ENCODE measurements at regions not wholly inside any gene's neighbourhood (a gene's known extent, or its start where the extent isn't known, plus 50 kb on each side); places are given as distances from the start of the nearest gene placed in this dataset.
"Not testable (repeated sequence)": the region's sequence is repeated elsewhere in the genome, so short reads cannot be mapped to it uniquely, and the experiment has no call there.

DNA sequence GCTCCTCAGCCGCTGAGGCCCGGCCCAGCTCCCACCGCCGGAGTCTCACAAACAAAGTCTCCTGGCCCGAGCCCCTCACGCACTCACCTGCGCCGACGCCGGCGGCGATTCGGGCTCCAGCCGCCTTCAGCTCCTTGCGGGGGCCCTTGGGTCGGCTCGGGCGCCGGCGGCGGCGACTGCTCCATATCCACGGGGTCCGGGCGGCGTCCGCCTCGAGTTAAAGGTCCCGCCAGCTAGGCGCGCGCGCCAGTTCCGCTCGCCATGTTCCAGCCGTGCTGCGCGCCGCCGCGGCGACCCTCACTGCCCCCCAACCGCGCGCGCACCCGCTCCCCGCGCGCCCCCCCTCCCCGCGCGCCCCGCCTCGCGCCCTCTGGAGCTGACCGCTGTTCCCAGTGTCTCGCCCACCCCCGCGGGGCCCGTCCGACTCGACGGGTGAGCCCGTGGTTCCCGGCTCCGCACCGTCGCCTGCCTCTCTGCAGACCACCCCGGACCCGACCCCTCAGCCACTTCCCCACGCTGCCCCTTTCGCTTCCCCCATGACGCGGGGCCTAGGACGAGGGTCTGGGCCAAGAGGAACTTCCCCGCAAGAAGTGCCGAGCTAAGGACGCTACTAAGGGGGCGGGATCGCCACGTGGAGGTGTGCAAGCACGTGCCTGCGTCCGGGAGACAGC lies 396.1 kb downstream of the ZNF33B start:
- DNase-seq (ENCODE audit: low read depth) = no peak
- H3K4me3 ChIP-seq (ENCODE audit: low read length) = no peak overlapping the region
- TF ChIP-seq, protein P1, sequence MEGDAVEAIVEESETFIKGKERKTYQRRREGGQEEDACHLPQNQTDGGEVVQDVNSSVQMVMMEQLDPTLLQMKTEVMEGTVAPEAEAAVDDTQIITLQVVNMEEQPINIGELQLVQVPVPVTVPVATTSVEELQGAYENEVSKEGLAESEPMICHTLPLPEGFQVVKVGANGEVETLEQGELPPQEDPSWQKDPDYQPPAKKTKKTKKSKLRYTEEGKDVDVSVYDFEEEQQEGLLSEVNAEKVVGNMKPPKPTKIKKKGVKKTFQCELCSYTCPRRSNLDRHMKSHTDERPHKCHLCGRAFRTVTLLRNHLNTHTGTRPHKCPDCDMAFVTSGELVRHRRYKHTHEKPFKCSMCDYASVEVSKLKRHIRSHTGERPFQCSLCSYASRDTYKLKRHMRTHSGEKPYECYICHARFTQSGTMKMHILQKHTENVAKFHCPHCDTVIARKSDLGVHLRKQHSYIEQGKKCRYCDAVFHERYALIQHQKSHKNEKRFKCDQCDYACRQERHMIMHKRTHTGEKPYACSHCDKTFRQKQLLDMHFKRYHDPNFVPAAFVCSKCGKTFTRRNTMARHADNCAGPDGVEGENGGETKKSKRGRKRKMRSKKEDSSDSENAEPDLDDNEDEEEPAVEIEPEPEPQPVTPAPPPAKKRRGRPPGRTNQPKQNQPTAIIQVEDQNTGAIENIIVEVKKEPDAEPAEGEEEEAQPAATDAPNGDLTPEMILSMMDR (IDR thresholded peaks at IDR 0.05; ENCODE audit: insufficient read depth, low read depth, low read length, missing control alignments) = no peak

DNA sequence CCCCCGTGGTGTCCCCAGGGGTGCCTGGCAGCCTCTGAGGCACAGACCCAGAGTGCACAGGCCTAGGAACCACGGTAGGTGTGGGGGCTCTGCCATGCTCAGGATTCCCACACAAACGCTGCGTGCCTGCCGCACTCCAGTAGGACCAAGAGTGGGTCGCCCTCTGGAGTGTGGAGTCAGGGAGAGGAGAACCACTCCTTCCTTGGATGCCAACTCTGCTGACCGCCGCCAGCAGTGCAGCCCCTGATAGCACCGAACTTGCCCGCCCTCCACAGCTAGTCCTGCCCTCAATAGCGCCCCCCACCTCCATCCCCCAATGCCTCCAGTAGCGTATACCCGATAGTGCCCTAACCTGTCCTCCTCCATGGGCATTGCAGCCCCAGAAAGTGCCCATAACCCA lies 402.0 kb downstream of the ZNF33B start:
- DNase-seq (ENCODE audit: low read depth); H3K4me3 ChIP-seq (ENCODE audit: low read length): not testable (repeated sequence)

DNA sequence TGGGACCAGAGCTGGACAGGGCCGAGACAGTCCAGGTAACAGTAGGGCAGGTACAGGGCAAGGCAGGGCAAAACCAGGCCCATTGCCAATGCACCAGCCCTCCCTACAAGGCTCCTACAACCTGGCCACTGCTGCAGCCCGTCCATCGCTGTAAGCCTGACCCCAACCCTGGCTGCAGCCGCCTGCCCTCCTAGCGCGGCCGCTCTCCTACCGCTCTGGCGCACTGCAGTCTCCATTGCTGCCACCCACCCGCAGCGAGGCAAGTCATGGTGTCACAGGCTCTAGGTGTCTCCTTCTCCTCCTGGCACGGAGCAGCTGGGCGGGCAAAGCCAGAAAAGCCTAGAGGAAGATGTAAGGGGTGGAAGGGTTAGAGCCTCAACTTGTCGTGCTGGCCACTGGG lies 402.6 kb downstream of the ZNF33B start:
- not testable (repeated sequence) for H3K4me3 ChIP-seq (ENCODE audit: low read length); DNase-seq (ENCODE audit: low read depth)

DNA sequence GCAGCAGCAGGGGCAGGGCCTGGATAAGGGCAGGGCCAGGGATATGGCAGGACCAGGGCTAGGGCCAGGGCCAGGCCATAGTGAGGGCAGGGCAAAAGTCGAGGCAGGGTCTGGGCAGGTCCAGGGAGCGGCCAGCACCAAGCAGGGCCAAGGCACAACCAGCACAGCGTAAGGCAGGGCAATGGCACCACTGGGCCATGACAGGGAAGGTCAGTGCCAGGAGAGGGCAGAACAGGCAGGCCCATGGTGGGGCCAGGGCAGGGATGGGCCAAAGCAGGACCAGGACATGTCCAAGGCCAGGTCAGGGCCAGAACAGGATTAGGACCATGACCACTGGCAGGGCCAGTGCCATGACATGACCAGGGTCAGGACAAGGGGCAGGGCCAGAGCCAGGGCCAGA lies 403.1 kb downstream of the ZNF33B start:
- not testable (repeated sequence) for H3K4me3 ChIP-seq (ENCODE audit: low read length)

DNA sequence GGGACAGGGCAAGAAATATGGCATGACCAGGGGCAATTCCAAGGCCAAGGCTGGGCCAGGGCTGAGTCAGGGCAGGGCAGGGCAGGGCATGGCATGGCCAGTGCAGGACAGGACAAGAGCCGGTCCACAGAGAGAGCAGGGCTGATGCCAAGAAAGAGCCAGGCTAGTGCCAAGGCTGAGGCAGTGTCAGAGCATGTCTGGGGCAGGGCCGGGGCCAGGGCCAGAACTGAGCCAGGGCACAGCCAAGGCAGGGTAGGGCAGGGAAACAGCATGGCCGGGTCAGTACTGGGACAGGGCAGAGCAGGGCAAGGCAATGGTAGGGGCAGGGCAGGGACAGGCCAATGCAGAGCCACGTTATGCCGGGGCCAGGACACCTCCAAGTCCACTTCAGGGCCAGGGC lies 403.9 kb downstream of the ZNF33B start:
- not testable (repeated sequence) for H3K4me3 ChIP-seq (ENCODE audit: low read length); DNase-seq (ENCODE audit: low read depth)

More for the DNA sequence above, 403.1 kb downstream of the ZNF33B start:
- DNase-seq (ENCODE audit: low read depth) = not testable (repeated sequence)

DNA sequence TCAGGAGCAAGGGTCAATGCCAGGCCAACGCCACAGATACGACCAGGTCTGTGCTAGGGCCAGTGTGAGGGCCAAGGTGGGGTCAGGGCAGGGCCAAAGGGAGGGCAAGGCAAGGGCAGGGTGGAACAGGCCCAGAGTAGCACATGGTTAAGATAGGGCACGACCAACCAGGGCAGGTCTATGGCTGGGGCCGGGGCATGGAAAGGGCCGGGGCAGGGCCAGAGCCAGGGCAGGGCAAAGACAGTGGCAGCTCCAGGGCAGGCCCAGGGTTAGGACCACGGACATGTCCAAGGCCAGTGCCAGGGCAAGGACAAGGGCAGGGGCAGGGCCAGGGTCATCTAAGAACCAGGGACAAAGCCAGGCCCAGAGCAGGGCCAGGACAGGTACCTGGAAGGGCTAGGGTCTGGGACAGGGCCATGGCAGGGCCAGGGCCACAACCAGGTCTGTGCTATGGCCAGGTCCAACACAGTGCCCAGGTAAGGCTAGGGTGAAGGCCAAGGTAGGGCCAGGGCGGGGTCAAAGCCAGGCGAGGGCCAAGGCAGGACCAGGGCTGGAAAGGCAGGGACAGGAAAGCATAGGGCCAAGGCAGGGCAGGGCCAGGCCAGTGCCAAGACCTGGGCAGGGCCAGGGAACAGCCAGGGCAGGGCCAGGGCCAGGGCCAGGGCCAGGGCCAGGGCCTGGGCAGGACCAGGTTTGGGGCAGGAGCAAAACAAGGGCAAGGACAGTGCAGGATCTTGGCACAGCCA lies 404.7 kb downstream of the ZNF33B start:
- H3K4me3 ChIP-seq (ENCODE audit: low read length); DNase-seq (ENCODE audit: low read depth): not testable (repeated sequence)

DNA sequence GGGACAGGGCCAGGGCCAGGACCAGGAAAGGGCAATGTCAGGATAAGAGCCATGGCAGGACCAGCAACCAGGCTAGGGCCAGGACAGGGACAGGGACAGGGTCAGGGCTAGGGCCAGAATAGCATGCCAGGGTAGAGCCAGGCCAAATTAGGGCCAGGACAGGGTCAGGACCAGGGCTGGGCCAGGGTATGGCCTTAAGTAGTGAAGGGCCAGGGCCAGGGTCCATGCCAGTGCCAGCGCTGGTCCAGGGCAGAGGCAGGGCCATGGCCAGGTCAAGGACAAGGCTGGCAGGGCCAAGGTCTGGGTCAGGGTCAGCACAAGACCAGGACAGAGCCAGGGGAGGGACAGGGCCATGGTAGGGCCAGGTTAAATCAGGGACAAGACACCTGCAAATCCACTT lies 405.4 kb downstream of the ZNF33B start:
- not testable (repeated sequence) for H3K4me3 ChIP-seq (ENCODE audit: low read length); DNase-seq (ENCODE audit: low read depth)

DNA sequence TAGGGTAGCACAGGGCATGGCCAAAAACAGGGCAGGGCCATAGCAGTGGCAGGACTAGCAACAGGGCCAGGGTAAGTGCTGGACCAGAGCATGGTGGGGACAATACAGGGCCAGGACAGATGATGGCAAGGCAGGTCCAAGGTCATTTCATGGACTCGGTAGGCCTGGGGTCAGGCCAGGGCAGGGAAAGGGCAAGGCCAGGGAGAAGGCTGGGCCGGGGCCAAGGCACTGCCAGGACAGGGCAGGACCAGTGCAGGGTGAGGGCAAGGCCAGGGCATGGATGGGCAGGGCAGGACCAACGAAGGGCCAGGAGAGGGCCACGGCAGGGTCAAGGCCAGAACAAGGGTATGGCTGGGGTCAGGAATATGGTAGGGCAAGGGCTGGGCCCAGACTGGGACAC lies 407.6 kb downstream of the ZNF33B start:
- not testable (repeated sequence) for H3K4me3 ChIP-seq (ENCODE audit: low read length); DNase-seq (ENCODE audit: low read depth)

DNA sequence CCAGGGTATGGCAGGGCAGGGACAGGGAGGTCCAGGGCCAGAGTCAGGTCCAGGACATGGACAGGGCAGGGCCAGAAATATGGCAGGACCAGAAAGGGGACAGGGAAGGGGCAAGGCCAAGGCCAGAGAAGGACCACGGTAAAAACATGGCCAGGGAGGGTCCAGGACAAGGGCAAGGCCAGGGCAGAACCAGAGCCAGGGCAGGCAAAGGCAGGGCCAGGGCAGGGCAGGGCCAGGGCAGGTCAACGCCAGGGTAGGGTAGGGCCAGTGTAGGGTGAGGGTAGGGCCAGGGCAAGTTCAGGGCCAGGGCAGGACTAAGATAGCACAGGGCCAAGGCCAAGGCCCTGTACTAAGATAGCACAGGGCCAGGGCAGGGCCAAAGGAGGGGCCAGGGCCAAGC lies 408.3 kb downstream of the ZNF33B start:
- DNase-seq (ENCODE audit: low read depth); H3K4me3 ChIP-seq (ENCODE audit: low read length): not testable (repeated sequence)

DNA sequence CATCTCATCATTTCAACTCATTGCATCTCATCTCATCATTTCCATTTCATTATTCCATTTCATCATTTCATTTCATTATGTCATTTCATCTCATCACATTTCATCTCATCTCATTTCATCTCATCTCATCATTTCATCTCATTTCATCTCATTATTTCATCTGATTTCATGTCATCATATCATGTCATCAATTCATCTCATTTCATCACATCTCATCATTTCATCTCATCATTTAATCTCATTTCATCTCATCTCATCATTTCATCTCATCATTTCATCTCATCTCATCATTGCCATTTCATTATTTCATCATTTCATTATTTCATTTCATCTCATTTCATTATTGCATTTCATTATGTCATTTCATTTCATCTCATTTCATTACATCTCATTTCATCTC lies 410.5 kb downstream of the ZNF33B start:
- not testable (repeated sequence) for DNase-seq (ENCODE audit: low read depth); H3K4me3 ChIP-seq (ENCODE audit: low read length)

DNA sequence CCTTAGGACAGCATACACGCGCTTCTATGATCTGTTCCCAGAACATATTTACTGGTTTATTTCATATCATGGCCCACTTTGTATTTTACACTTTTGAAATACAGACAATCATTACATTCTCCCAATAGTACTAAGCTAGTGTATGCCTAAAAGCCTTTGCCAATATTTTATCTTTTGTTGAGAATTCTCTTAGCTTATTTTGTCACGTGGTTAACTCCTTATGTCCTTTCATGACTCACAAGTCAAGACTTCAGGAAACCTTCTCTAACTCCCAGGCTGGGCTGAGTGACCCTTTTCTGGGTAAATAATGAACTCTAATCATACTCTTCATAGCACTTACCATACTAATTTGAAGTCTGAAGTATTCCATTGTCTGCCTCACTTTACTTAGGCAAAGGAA lies 444.8 kb downstream of the ZNF33B start:
- not testable (repeated sequence) for H3K4me3 ChIP-seq (ENCODE audit: low read length)

DNA sequence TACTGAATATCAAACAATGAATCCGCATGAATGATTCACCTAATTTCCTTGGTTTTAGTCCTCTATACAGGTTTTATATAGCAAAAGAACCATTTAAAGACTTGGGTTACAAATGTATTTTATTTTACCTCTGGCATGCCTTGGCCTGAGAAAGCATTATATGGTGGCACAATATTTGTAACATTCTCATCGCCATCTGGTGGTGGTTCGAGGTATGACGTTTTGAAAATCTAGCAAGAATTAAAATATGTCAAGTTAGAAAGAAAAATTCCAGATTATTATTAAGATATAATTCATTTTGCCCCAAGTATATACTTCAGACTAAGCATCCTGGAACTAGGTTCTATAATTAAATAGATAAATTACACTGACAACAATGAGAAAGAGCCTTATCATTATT lies 445.9 kb downstream of the ZNF33B start:
- TF ChIP-seq, protein P1 (IDR thresholded peaks at IDR 0.05; ENCODE audit: insufficient read depth, low read depth, low read length, missing control alignments) = peak; percentile 44
- DNase-seq (ENCODE audit: low read depth) = peak; percentile 25
- H3K4me3 ChIP-seq (ENCODE audit: low read length) = not testable (repeated sequence)

More for the DNA sequence above, 444.8 kb downstream of the ZNF33B start:
- not testable (repeated sequence) for DNase-seq (ENCODE audit: low read depth)

DNA sequence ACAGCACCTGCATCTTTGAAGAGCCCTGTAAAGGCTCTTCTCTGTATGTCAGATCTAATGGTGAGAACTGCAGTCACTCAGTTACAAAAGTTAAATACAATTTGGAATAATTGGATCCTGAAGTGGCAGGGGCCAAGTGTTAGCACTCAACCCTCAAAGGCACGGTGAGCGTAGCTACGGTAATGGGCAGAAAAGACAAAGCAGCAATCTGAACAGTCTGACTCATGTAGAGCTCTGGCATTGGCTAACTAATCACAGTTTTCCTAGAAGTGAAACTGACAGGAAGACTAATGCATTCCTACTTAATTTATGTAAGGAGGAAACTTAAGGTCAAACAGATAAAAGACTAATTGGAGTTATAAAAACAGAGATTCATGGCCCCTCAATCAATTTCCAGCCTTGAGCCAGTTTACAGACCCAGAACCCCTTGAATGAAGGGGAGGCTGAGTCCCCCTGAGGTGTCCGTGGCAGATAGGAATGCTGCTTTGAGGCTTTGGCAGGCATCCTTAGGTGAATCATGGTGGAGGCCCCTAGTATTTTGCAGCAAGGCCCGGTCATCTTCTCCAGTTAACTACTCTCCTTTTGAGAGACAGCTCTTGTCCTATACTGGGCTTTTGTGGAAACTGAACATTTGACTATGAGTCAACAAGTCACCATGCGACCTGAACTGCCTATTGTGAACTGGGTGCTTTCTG lies 450.7 kb downstream of the ZNF33B start:
- H3K4me3 ChIP-seq (ENCODE audit: low read length) = not testable (repeated sequence)

More for the DNA sequence above, 450.7 kb downstream of the ZNF33B start:
- not testable (repeated sequence) for DNase-seq (ENCODE audit: low read depth)
